Nephron (organoid): ENCODE measurements at regions not wholly inside any gene's neighbourhood (a gene's known extent, or its start where the extent isn't known, plus 50 kb on each side); places are given as distances from the start of the nearest gene placed in this dataset.

Experiments used
- H3K27ac Mint-ChIP-seq, 3 experiments: 2 replicates each; pipeline ENCODE4 v1.8.0; 2020; ENCODE audit warnings: mixed read lengths in 3 of 3, mild to moderate bottlenecking in 2 of 3, moderate library complexity in 1 of 3
- H3K27me3 Mint-ChIP-seq: 2 replicates; pipeline ENCODE4 v1.8.0; 2021; ENCODE audit warnings: low read depth, mild to moderate bottlenecking, moderate library complexity, mixed read lengths
- H3K36me3 Mint-ChIP-seq: 2 replicates; pipeline ENCODE4 v1.8.0; 2020; ENCODE audit warnings: low read depth, mixed read lengths
- H3K4me1 Mint-ChIP-seq: 2 replicates; pipeline ENCODE4 v1.8.0; 2020; ENCODE audit warnings: mixed read lengths
- H3K4me3 Mint-ChIP-seq, 3 experiments: 2 replicates each; pipeline ENCODE4 v1.8.0; 2020; ENCODE audit warnings: mild to moderate bottlenecking in 3 of 3, mixed read lengths in 3 of 3, moderate library complexity in 2 of 3
- H3K9me3 Mint-ChIP-seq: 2 replicates; pipeline ENCODE4 v1.8.0; 2020; ENCODE audit warnings: mixed read lengths
- TF ChIP-seq, protein P1 (sequence below), 3 experiments: fragments of 200-600 bp; sonication (generic); IDR thresholded peaks; one replicate each; pipeline ENCODE4 v1.5.0; 2021; ENCODE audit warnings: antibody characterized with exemption in 3 of 3; ENCODE audit not compliant: unreplicated experiment in 3 of 3

GRCh38 chr5:106142116-106142515, 1528.6 kb downstream of the EFNA5 start:
- TF ChIP-seq, protein P1, sequence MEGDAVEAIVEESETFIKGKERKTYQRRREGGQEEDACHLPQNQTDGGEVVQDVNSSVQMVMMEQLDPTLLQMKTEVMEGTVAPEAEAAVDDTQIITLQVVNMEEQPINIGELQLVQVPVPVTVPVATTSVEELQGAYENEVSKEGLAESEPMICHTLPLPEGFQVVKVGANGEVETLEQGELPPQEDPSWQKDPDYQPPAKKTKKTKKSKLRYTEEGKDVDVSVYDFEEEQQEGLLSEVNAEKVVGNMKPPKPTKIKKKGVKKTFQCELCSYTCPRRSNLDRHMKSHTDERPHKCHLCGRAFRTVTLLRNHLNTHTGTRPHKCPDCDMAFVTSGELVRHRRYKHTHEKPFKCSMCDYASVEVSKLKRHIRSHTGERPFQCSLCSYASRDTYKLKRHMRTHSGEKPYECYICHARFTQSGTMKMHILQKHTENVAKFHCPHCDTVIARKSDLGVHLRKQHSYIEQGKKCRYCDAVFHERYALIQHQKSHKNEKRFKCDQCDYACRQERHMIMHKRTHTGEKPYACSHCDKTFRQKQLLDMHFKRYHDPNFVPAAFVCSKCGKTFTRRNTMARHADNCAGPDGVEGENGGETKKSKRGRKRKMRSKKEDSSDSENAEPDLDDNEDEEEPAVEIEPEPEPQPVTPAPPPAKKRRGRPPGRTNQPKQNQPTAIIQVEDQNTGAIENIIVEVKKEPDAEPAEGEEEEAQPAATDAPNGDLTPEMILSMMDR (IDR thresholded peaks at IDR 0.05; ENCODE audit: unreplicated experiment in 3 of 3) = no peak
- Mint-ChIP-seq H3K4me1 (peaks cover 28% of the 10 kb centered on the region), H3K4me3 (no peak overlapping the region), H3K9me3 (peaks cover 5% of the 10 kb centered on the region), H3K27ac (peak overlapping the region in 2 of 3 experiments; percentile 28 to 51), H3K27me3 (no peaks in the 10 kb centered on the region), H3K36me3 (no peaks in the 10 kb centered on the region)

GRCh38 chr5:106140101-106140500, 1530.6 kb downstream of the EFNA5 start:
- TF ChIP-seq, protein P1 (IDR thresholded peaks at IDR 0.05; ENCODE audit: unreplicated experiment in 3 of 3) = no peak
- no peak overlapping the region for H3K4me3 Mint-ChIP-seq
- H3K4me1 Mint-ChIP-seq = peaks cover 28% of the 10 kb centered on the region
- H3K9me3 Mint-ChIP-seq = no peaks in the 10 kb centered on the region
- no peaks in the 10 kb centered on the region for H3K36me3 Mint-ChIP-seq
- no peaks in the 10 kb centered on the region for H3K27me3 Mint-ChIP-seq
- no peak overlapping the region for H3K27ac Mint-ChIP-seq

DNA sequence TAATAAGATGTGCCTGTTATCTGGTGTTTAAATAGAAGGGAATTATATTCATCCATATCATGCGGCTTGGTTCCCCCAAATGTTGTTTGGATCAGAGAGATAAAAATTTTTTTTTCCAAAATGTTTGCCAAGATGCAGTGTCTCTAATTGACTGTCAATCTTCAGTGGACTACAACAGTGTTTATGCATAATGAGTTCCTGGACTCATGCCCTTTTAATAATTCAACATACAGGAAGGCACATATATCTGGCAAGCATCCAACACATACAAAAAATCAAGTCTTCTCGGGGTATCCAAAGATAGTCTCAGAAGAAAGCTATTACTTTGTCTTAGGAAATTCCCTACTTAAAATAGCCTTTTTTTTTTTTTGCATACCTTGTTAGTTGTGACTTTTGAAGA, 1534.7 kb downstream of the EFNA5 start:
- H3K9me3 Mint-ChIP-seq = no peaks in the 10 kb centered on the region
- H3K4me1 Mint-ChIP-seq = peaks cover 7% of the 10 kb centered on the region
- H3K36me3 Mint-ChIP-seq = no peaks in the 10 kb centered on the region

GRCh38 chr5:106135473-106135872, 1535.3 kb downstream of the EFNA5 start:
- Mint-ChIP-seq H3K27ac (peak overlapping the region in 1 of 3 experiments; percentile 64), H3K4me1 (peaks cover under 1% of the 10 kb centered on the region), H3K9me3 (no peaks in the 10 kb centered on the region), H3K27me3 (no peaks in the 10 kb centered on the region), H3K36me3 (no peaks in the 10 kb centered on the region), H3K4me3 (no peak overlapping the region)
- TF ChIP-seq, protein P1 (IDR thresholded peaks at IDR 0.05; ENCODE audit: unreplicated experiment in 3 of 3) = no peak

More for the DNA sequence above, 1534.7 kb downstream of the EFNA5 start:
- TF ChIP-seq, protein P1 (IDR thresholded peaks at IDR 0.05; ENCODE audit: unreplicated experiment in 3 of 3) = no peak
- Mint-ChIP-seq H3K27ac (peak overlapping the region in 1 of 3 experiments; percentile 64), H3K27me3 (no peaks in the 10 kb centered on the region), H3K4me3 (no peak overlapping the region)

- Mint-ChIP-seq H3K9me3 (no peaks in the 10 kb centered on the region), H3K36me3 (no peaks in the 10 kb centered on the region), H3K27ac (peak overlapping the region in 1 of 3 experiments; percentile 29), H3K27me3 (no peaks in the 10 kb centered on the region), H3K4me1 (no peaks in the 10 kb centered on the region), H3K4me3 (no peak overlapping the region)
- TF ChIP-seq, protein P1 (IDR thresholded peaks at IDR 0.05; ENCODE audit: unreplicated experiment in 3 of 3) = no peak
Measured at GRCh38 chr5:106134549-106134948, 1536.2 kb downstream of the EFNA5 start.

DNA sequence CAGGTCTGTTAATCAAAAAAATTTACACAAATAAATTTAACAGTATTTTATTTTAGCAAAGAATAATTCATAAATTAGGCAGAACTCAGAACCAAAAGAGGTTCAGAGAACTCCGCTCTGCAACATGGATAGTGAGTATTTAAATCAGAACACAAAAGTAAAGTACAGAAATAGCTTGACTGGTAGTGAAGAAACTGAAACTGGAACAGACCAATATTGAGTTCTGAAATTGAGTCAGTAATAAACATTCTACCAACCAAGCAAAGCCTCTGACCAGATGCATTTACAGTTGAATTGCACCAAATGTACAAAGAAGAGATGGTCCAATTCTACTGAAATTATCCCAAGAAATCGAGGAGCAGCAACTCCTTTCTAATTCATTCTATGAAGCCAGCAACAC, 1542.8 kb downstream of the EFNA5 start:
- Mint-ChIP-seq H3K27me3 (no peaks in the 10 kb centered on the region), H3K36me3 (no peaks in the 10 kb centered on the region), H3K9me3 (no peaks in the 10 kb centered on the region), H3K4me1 (no peaks in the 10 kb centered on the region), H3K27ac (no peak overlapping the region), H3K4me3 (no peak overlapping the region)
- TF ChIP-seq, protein P1 (IDR thresholded peaks at IDR 0.05; ENCODE audit: unreplicated experiment in 3 of 3) = no peak
